ENCODE measurements at regions not wholly inside any gene's neighbourhood (a gene's known extent, or its start where the extent isn't known, plus 50 kb on each side); places are given as distances from the start of the nearest gene placed in this dataset.

GRCh38 chr2:133968446-133968845 lies 285.4 kb upstream of the MGAT5 start:
- in situ Hi-C loops (cut with MboI; ENCODE audit: low sequenced_read_pairs), result no loop called here
- CTCF ChIA-PET, result interaction anchor here (1.1 kb wide), 1 partner anchor 10 kb away, joined by 3 read pairs; no protein-coding TSS in a partner anchor
- no peak overlapping the region for H3K27ac ChIP-seq (ENCODE audit: insufficient read depth, low read length)

More at GRCh38 chr2:133968446-133968845, 285.4 kb upstream of the MGAT5 start:
- H3K56ac ChIP-seq (ENCODE audit: extremely low read depth, insufficient read depth, low read length), result no peak overlapping the region
- no peak overlapping the region for H2BK15ac ChIP-seq (ENCODE audit: low read depth, low read length)
- H3K36me3 ChIP-seq (ENCODE audit: control insufficient read depth, insufficient read depth, low read length), result no peaks in the 10 kb centered on the region
- H3K4me2 ChIP-seq (ENCODE audit: low read depth, low read length), result no peak overlapping the region
- no peak overlapping the region for H2BK5ac ChIP-seq (ENCODE audit: low read depth, low read length, poor library complexity, severe bottlenecking)
- no peak overlapping the region for H3K9ac ChIP-seq (ENCODE audit: low read depth, low read length)
- no peak overlapping the region for H3K18ac ChIP-seq (ENCODE audit: low read depth, low read length)
- H2AK5ac ChIP-seq (ENCODE audit: low read depth, low read length), result no peak overlapping the region
- no CpG with 5 or more reads among the region's 3 CpGs for WGBS, 2 experiments (ENCODE audit: extremely low coverage in 2 of 2, insufficient read length in 1 of 2)
- H2BK20ac ChIP-seq (ENCODE audit: low read depth, low read length), result no peak overlapping the region
- no peak overlapping the region for H2AK9ac ChIP-seq (replicated peaks; ENCODE audit: low read depth, low read length, poor library complexity)
- dilution Hi-C loops (cut with HindIII; ENCODE audit: low sequenced_read_pairs, unreplicated experiment) (no loop called here), intact Hi-C loops (cut with micrococcal nuclease) (no loop called here)
- DNase-seq (no peak), ATAC-seq (ENCODE audit: low read depth) (no peak; the same call in 1 of the 2 replicates)
- POLR2A ChIA-PET (ENCODE audit: unreplicated experiment), result no interaction called here
- no peak overlapping the region for H2AFZ ChIP-seq (replicated peaks; ENCODE audit: low read length, poor library complexity)
- no peak overlapping the region for H3K4me3 ChIP-seq (ENCODE audit: insufficient read depth, low read depth, low read length)
- H3K79me1 ChIP-seq (ENCODE audit: low read depth in 1 of 2, low read length in 2 of 2), result no peaks in the 10 kb centered on the region
- H3K27me3 ChIP-seq (ENCODE audit: control insufficient read depth, insufficient read depth, low read length), result no peaks in the 10 kb centered on the region
- no TSS peak for BruUV-seq (replicated peaks)
- H3K4ac ChIP-seq (ENCODE audit: low read depth, low read length), result no peak overlapping the region
- no peak overlapping the region for H2BK120ac ChIP-seq (ENCODE audit: low read depth, low read length)
- TF ChIP-seq CTCF (conservative IDR thresholded peaks at IDR 0.05; ENCODE audit: low read depth, low read length) (no peak), FOS (IDR thresholded peaks at IDR 0.05; ENCODE audit: low read depth, low read length) (no peak), CEBPB (IDR thresholded peaks at IDR 0.05; ENCODE audit: low read depth, low read length) (no peak), CHD1 (IDR thresholded peaks at IDR 0.05; ENCODE audit: low read depth, low read length) (no peak), MAZ (IDR thresholded peaks at IDR 0.05; ENCODE audit: borderline replicate concordance, low read depth, low read length) (no peak), RFX5 (IDR thresholded peaks at IDR 0.05; ENCODE audit: low read depth, low read length) (no peak), RCOR1 (IDR thresholded peaks at IDR 0.05; ENCODE audit: insufficient replicate concordance, low read length) (no peak), MXI1 (IDR thresholded peaks at IDR 0.05; ENCODE audit: borderline replicate concordance, low read depth, low read length) (no peak), ELK1 (IDR thresholded peaks at IDR 0.05; ENCODE audit: borderline replicate concordance, low read depth, low read length) (no peak), USF2 (IDR thresholded peaks at IDR 0.05; ENCODE audit: low read depth, low read length) (no peak), NFE2L2 (IDR thresholded peaks at IDR 0.05; ENCODE audit: low read depth, low read length) (no peak), MAFK (IDR thresholded peaks at IDR 0.05; ENCODE audit: low read depth, low read length) (no peak), SMC3 (IDR thresholded peaks at IDR 0.05; ENCODE audit: low read depth, low read length) (no peak), BHLHE40 (IDR thresholded peaks at IDR 0.05; ENCODE audit: low read depth, low read length) (no peak), RAD21 (IDR thresholded peaks at IDR 0.05; ENCODE audit: low read length) (no peak), POLR2A (IDR thresholded peaks at IDR 0.05; ENCODE audit: low read depth, low read length) (no peak)
- no peak overlapping the region for H3K14ac ChIP-seq (replicated peaks; ENCODE audit: low read depth, low read length)
- H3K9me1 ChIP-seq (ENCODE audit: insufficient read depth, low read length), result peaks cover 6% of the 10 kb centered on the region
- H4K5ac ChIP-seq (ENCODE audit: low read depth, low read length), result no peak overlapping the region
- H4K20me1 ChIP-seq (ENCODE audit: insufficient read depth, low read length), result no peaks in the 10 kb centered on the region
- H4K8ac ChIP-seq (ENCODE audit: low read depth in 2 of 2, low read length in 2 of 2), result no peak overlapping the region
- H3K4me1 ChIP-seq (ENCODE audit: control insufficient read depth, insufficient read depth, low read length), result peaks cover 10% of the 10 kb centered on the region
- no peaks in the 10 kb centered on the region for H3K9me3 ChIP-seq (ENCODE audit: control insufficient read depth, insufficient read depth, low read length)
- no peak overlapping the region for H3K23ac ChIP-seq (ENCODE audit: low read depth, low read length)
- no peak overlapping the region for H4K91ac ChIP-seq (ENCODE audit: insufficient read depth, low read depth, low read length)
